ENCODE measurements at regions not wholly inside any gene's neighbourhood (a gene's known extent, or its start where the extent isn't known, plus 50 kb on each side); places are given as distances from the start of the nearest gene placed in this dataset.

GRCh38 chr2:60400462-60401246, 152.8 kb downstream of the BCL11A start:
- TF ChIP-seq CTCF (IDR thresholded peaks at IDR 0.05; ENCODE audit: unreplicated experiment): no peak
- DNase-seq (ENCODE audit: low spot score in 2 of 2, unreplicated experiment in 2 of 2): no peak
- no peaks in the 10 kb centered on the region for H3K27me3 Mint-ChIP-seq (ENCODE audit: low read depth)
- no peaks in the 10 kb centered on the region for H3K9me3 Mint-ChIP-seq
- no peaks in the 10 kb centered on the region for H3K36me3 Mint-ChIP-seq
- no peak overlapping the region for H3K27ac Mint-ChIP-seq
- H3K4me1 Mint-ChIP-seq: peaks cover 21% of the 10 kb centered on the region
- no peak overlapping the region for H3K4me3 Mint-ChIP-seq

- Mint-ChIP-seq H3K4me3 (no peak overlapping the region), H3K36me3 (no peaks in the 10 kb centered on the region), H3K4me1 (peaks cover 5% of the 10 kb centered on the region), H3K27ac (no peak overlapping the region), H3K27me3 (ENCODE audit: low read depth) (no peaks in the 10 kb centered on the region), H3K9me3 (no peaks in the 10 kb centered on the region)
- no peak for DNase-seq (ENCODE audit: low spot score in 2 of 2, unreplicated experiment in 2 of 2)
- no peak for TF ChIP-seq CTCF (IDR thresholded peaks at IDR 0.05; ENCODE audit: unreplicated experiment)
Measured at GRCh38 chr2:60394463-60394862, 159.0 kb downstream of the BCL11A start.

- no peak overlapping the region for H3K4me3 Mint-ChIP-seq
- no peaks in the 10 kb centered on the region for H3K36me3 Mint-ChIP-seq
- TF ChIP-seq CTCF (IDR thresholded peaks at IDR 0.05; ENCODE audit: unreplicated experiment): no peak
Measured at GRCh38 chr2:60391649-60392375, 161.6 kb downstream of the BCL11A start.

GRCh38 chr2:60391230-60391629, 162.2 kb downstream of the BCL11A start:
- Mint-ChIP-seq H3K4me1 (peaks cover 10% of the 10 kb centered on the region), H3K4me3 (no peak overlapping the region), H3K27ac (no peak overlapping the region), H3K27me3 (ENCODE audit: low read depth) (no peaks in the 10 kb centered on the region), H3K36me3 (no peaks in the 10 kb centered on the region), H3K9me3 (no peaks in the 10 kb centered on the region)
- TF ChIP-seq CTCF (IDR thresholded peaks at IDR 0.05; ENCODE audit: unreplicated experiment): no peak
- DNase-seq (ENCODE audit: low spot score in 2 of 2, unreplicated experiment in 2 of 2): no peak

More at GRCh38 chr2:60391649-60392375, 161.6 kb downstream of the BCL11A start:
- H3K4me1 Mint-ChIP-seq: peaks cover 5% of the 10 kb centered on the region
- no peak overlapping the region for H3K27ac Mint-ChIP-seq
- H3K9me3 Mint-ChIP-seq: no peaks in the 10 kb centered on the region
- no peaks in the 10 kb centered on the region for H3K27me3 Mint-ChIP-seq (ENCODE audit: low read depth)
- DNase-seq (ENCODE audit: low spot score in 2 of 2, unreplicated experiment in 2 of 2): no peak

- H3K27me3 Mint-ChIP-seq (ENCODE audit: low read depth): no peaks in the 10 kb centered on the region
- H3K9me3 Mint-ChIP-seq: no peaks in the 10 kb centered on the region
- peaks cover 32% of the 10 kb centered on the region for H3K4me1 Mint-ChIP-seq
- H3K27ac Mint-ChIP-seq: peak overlapping the region; percentile 67
- H3K4me3 Mint-ChIP-seq: no peak overlapping the region
- TF ChIP-seq CTCF (IDR thresholded peaks at IDR 0.05; ENCODE audit: unreplicated experiment): no peak
- no peaks in the 10 kb centered on the region for H3K36me3 Mint-ChIP-seq
- DNase-seq (ENCODE audit: low spot score in 2 of 2, unreplicated experiment in 2 of 2): no peak
Measured at GRCh38 chr2:60386436-60386835, 167.0 kb downstream of the BCL11A start.

All from mesothelial cell of epicardium (in vitro differentiated cells).